CD4-positive, alpha-beta T cell (primary cell): ENCODE measurements at regions not wholly inside any gene's neighbourhood (a gene's known extent, or its start where the extent isn't known, plus 50 kb on each side); places are given as distances from the start of the nearest gene placed in this dataset.
A peak's percentile ranks its signal among the peaks of the same experiment; 100 is the strongest.

Experiments
- ATAC-seq: fragments of 200-7000 bp; cut with Tn5 transposase; one replicate; pipeline ENCODE4 v1.10.0; 2022; ENCODE audit warnings: mild to moderate bottlenecking; ENCODE audit not compliant: poor library complexity
- CTCF ChIA-PET: fragments of 350-600 bp; sonication (Branson Sonifier 250); formaldehyde crosslinking; loops from one replicate; lab custom pipeline; 2021; ENCODE audit warnings: antibody characterized with exemption, inconsistent platforms; lab: Charles Lee
- POLR2A ChIA-PET: fragments of 350-600 bp; sonication (Branson Sonifier 250); formaldehyde crosslinking; loops from one replicate; lab custom pipeline; 2021; ENCODE audit warnings: antibody characterized with exemption, inconsistent platforms; lab: Charles Lee
- DNase-seq, 14 experiments: peaks; one replicate each; pipeline ENCODE4 v3.0.0-alpha.2; 2013 to 2020; ENCODE audit warnings: mixed read lengths in 2 of 14
- H3K27ac ChIP-seq, 2 donors: one replicate each; pipeline versions ENCODE4 v1.5.1 to v1.7.0; 2013; ENCODE audit warnings: low read length in 2 of 2, low read depth in 1 of 2, mild to moderate bottlenecking in 1 of 2
- H3K27me3 ChIP-seq, 2 experiments: 1 replicate in 1 of 2; 2 replicates in 1 of 2; pipeline versions ENCODE4 v1.6.1 to v1.7.0; 2013; ENCODE audit warnings: low read length in 2 of 2, control low read depth in 1 of 2, mild to moderate bottlenecking in 1 of 2, moderate library complexity in 1 of 2; ENCODE audit not compliant: insufficient read depth in 2 of 2, control insufficient read depth in 1 of 2
- H3K36me3 ChIP-seq: one replicate; pipeline ENCODE4 v1.6.1; 2013; ENCODE audit warnings: low read length, control low read depth; ENCODE audit not compliant: insufficient read depth
- H3K4me1 ChIP-seq: one replicate; pipeline ENCODE4 v1.6.1; 2013; ENCODE audit warnings: low read length, control low read depth; ENCODE audit not compliant: insufficient read depth
- H3K4me3 ChIP-seq: one replicate; pipeline ENCODE4 v1.5.1; 2013; ENCODE audit warnings: mild to moderate bottlenecking, low read length, moderate library complexity
- H3K9me3 ChIP-seq, 2 experiments: 1 replicate in 1 of 2; 2 replicates in 1 of 2; pipeline versions ENCODE4 v1.6.1 to v1.7.0; 2013; ENCODE audit warnings: low read length in 2 of 2, mild to moderate bottlenecking in 2 of 2, control low read depth in 1 of 2, moderate library complexity in 1 of 2; ENCODE audit not compliant: control insufficient read depth in 1 of 2, insufficient read depth in 1 of 2
- H3K27ac Mint-ChIP-seq: one replicate; pipeline ENCODE4 v1.8.0; 2020; ENCODE audit warnings: mixed read lengths
- H3K27me3 Mint-ChIP-seq: one replicate; pipeline ENCODE4 v1.8.0; 2021; ENCODE audit warnings: mixed read lengths
- H3K36me3 Mint-ChIP-seq: one replicate; pipeline ENCODE4 v1.8.0; 2021; ENCODE audit warnings: low read depth, mixed read lengths
- H3K4me1 Mint-ChIP-seq: one replicate; pipeline ENCODE4 v1.8.0; 2021; ENCODE audit warnings: low read depth, mixed read lengths
- H3K4me3 Mint-ChIP-seq: one replicate; pipeline ENCODE4 v1.8.0; 2020; ENCODE audit warnings: mild to moderate bottlenecking, mixed read lengths
- H3K9me3 Mint-ChIP-seq: one replicate; pipeline ENCODE4 v1.8.0; 2020; ENCODE audit warnings: mixed read lengths
- CTCF ChIP-seq: fragments of 200-600 bp; IDR thresholded peaks from one replicate; pipeline ENCODE4 v1.8.0; 2022; ENCODE audit warnings: antibody characterized with exemption, mild to moderate bottlenecking
- intact Hi-C, 2 experiments: fragments of 100-400 bp; cut with DNase I in 1 of 2; cut with micrococcal nuclease in 1 of 2; formaldehyde crosslinking; loops; one replicate each; pipeline versions ENCODE4 v1.15.1 to v1.9.0; 2023 to 2025; cut with DNase I, micrococcal nuclease

- no peak for TF ChIP-seq CTCF
- ATAC-seq (no peak), DNase-seq (no peak)
- H3K9me3 ChIP-seq: no peaks in the 10 kb centered on the region
- Mint-ChIP-seq H3K27me3 (no peaks in the 10 kb centered on the region), H3K9me3 (no peaks in the 10 kb centered on the region), H3K27ac (no peak overlapping the region), H3K4me1 (no peaks in the 10 kb centered on the region), H3K4me3 (no peak overlapping the region), H3K36me3 (no peaks in the 10 kb centered on the region)
- H3K4me3 ChIP-seq: no peak overlapping the region
- H3K27me3 ChIP-seq: no peaks in the 10 kb centered on the region
- no peaks in the 10 kb centered on the region for H3K4me1 ChIP-seq
- H3K27ac ChIP-seq: no peak overlapping the region
- intact Hi-C loops: no loop called here
- ChIA-PET CTCF (no interaction called here), POLR2A (no interaction called here)
- H3K36me3 ChIP-seq: no peaks in the 10 kb centered on the region
These were observed 1016.4 kb downstream of the VRK1 start for GRCh38 chr14:97813556-97813955.

GRCh38 chr14:97820781-97821180 lies 1023.6 kb downstream of the VRK1 start:
- intact Hi-C loops: no loop called here
- no peak overlapping the region for H3K27ac Mint-ChIP-seq
- ATAC-seq: no peak
- H3K27me3 Mint-ChIP-seq: no peaks in the 10 kb centered on the region
- Histone ChIP-seq H3K9me3 (no peaks in the 10 kb centered on the region), H3K4me3 (no peak overlapping the region), H3K36me3 (no peaks in the 10 kb centered on the region), H3K27ac (no peak overlapping the region), H3K27me3 (no peaks in the 10 kb centered on the region), H3K4me1 (no peaks in the 10 kb centered on the region)
- no peak for TF ChIP-seq CTCF
- no peak for DNase-seq
- H3K4me1 Mint-ChIP-seq: no peaks in the 10 kb centered on the region
- ChIA-PET CTCF (no interaction called here), POLR2A (no interaction called here)
- H3K4me3 Mint-ChIP-seq: no peak overlapping the region
- H3K9me3 Mint-ChIP-seq: peaks cover 3% of the 10 kb centered on the region
- no peaks in the 10 kb centered on the region for H3K36me3 Mint-ChIP-seq

GRCh38 chr14:97824218-97824617 lies 1027.0 kb downstream of the VRK1 start:
- Histone ChIP-seq H3K4me3 (no peak overlapping the region), H3K27ac (no peak overlapping the region), H3K27me3 (no peaks in the 10 kb centered on the region), H3K4me1 (no peaks in the 10 kb centered on the region), H3K36me3 (no peaks in the 10 kb centered on the region), H3K9me3 (no peaks in the 10 kb centered on the region)
- no peak for ATAC-seq
- Mint-ChIP-seq H3K9me3 (peaks cover 3% of the 10 kb centered on the region), H3K36me3 (no peaks in the 10 kb centered on the region), H3K4me3 (no peak overlapping the region), H3K4me1 (no peaks in the 10 kb centered on the region), H3K27ac (no peak overlapping the region), H3K27me3 (no peaks in the 10 kb centered on the region)
- ChIA-PET CTCF (no interaction called here), POLR2A (no interaction called here)
- TF ChIP-seq CTCF: no peak
- DNase-seq: peak in 1 of 14 experiments; percentile 11
- intact Hi-C loops: no loop called here
